HS-5 (cell line): ENCODE measurements at regions not wholly inside any gene's neighbourhood (a gene's known extent, or its start where the extent isn't known, plus 50 kb on each side); places are given as distances from the start of the nearest gene placed in this dataset.

ENCODE experiments used
- DNase-seq: peaks from one replicate; pipeline ENCODE4 v3.0.0-alpha.2; 2012; ENCODE audit warnings: low read depth

- DNase-seq = no peak
These were observed 264.9 kb downstream of the PIK3R1 start for GRCh38 chr5:68480335-68480940.

- no peak for DNase-seq
These were observed 266.6 kb downstream of the PIK3R1 start for GRCh38 chr5:68482199-68482598.

- peak; percentile 23 for DNase-seq
These were observed 268.9 kb downstream of the PIK3R1 start for GRCh38 chr5:68484307-68485068.

GRCh38 chr5:68489556-68489955, 274.0 kb downstream of the PIK3R1 start:
- no peak for DNase-seq

- no peak for DNase-seq
These were observed 274.9 kb downstream of the PIK3R1 start for GRCh38 chr5:68490406-68490805.

GRCh38 chr5:68494771-68495170, 279.2 kb downstream of the PIK3R1 start:
- DNase-seq = no peak

- DNase-seq = peak; percentile 65
These were observed 284.4 kb downstream of the PIK3R1 start for GRCh38 chr5:68499987-68500386.

- DNase-seq = no peak
These were observed 285.3 kb downstream of the PIK3R1 start for GRCh38 chr5:68500813-68501212.

GRCh38 chr5:68502531-68502930, 287.0 kb downstream of the PIK3R1 start:
- no peak for DNase-seq

- DNase-seq = no peak
These were observed 288.8 kb downstream of the PIK3R1 start for GRCh38 chr5:68504306-68504705.

- DNase-seq = peak; percentile 19
These were observed 290.6 kb downstream of the PIK3R1 start for GRCh38 chr5:68505917-68506860.

- no peak for DNase-seq
These were observed 300.0 kb downstream of the PIK3R1 start for GRCh38 chr5:68515514-68515913.

- no peak for DNase-seq
These were observed 302.7 kb downstream of the PIK3R1 start for GRCh38 chr5:68518286-68518685.

- DNase-seq = no peak
These were observed 303.6 kb downstream of the PIK3R1 start for GRCh38 chr5:68519143-68519542.

GRCh38 chr5:68521776-68522175, 306.2 kb downstream of the PIK3R1 start:
- no peak for DNase-seq

- DNase-seq = no peak
These were observed 307.3 kb downstream of the PIK3R1 start for GRCh38 chr5:68522863-68523262.

- DNase-seq = no peak
These were observed 313.3 kb downstream of the PIK3R1 start for GRCh38 chr5:68528821-68529273.

- peak; percentile 40 for DNase-seq
These were observed 314.0 kb downstream of the PIK3R1 start for GRCh38 chr5:68529581-68529980.

GRCh38 chr5:68531970-68532369, 316.4 kb downstream of the PIK3R1 start:
- DNase-seq = no peak

- no peak for DNase-seq
These were observed 317.5 kb downstream of the PIK3R1 start for GRCh38 chr5:68533051-68533450.

GRCh38 chr5:68533571-68534084, 318.1 kb downstream of the PIK3R1 start:
- DNase-seq = no peak
